ENCODE measurements at regions not wholly inside any gene's neighbourhood (a gene's known extent, or its start where the extent isn't known, plus 50 kb on each side); places are given as distances from the start of the nearest gene placed in this dataset.

DNA sequence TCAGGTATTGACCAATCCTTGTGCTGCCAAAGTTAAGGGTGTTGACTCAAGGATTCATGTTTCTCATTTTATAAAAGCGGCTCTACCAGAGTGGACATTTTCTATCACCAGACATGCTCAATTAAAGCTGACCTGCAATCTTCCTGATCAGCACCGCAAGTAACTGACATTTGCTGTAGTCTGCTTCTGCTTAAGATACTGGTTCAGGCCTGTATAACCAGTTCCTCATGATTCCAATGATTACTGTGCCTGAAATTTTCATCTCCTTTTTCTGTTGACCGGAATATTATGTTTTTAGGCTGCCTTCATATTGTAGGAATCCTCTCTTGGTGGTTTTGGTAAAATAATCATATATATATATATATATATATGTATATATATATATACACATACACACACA, 160.2 kb upstream of the SPIN4 start:
- H3K27ac Mint-ChIP-seq = no peak overlapping the region
- no peak overlapping the region for H3K4me3 Mint-ChIP-seq
- H3K27me3 Mint-ChIP-seq = no peaks in the 10 kb centered on the region
- H3K4me1 Mint-ChIP-seq = peaks cover 11% of the 10 kb centered on the region
- no peaks in the 10 kb centered on the region for H3K9me3 Mint-ChIP-seq
- no peaks in the 10 kb centered on the region for H3K36me3 Mint-ChIP-seq (ENCODE audit: low read depth)
- ATAC-seq (replicated peaks) = no peak

DNA sequence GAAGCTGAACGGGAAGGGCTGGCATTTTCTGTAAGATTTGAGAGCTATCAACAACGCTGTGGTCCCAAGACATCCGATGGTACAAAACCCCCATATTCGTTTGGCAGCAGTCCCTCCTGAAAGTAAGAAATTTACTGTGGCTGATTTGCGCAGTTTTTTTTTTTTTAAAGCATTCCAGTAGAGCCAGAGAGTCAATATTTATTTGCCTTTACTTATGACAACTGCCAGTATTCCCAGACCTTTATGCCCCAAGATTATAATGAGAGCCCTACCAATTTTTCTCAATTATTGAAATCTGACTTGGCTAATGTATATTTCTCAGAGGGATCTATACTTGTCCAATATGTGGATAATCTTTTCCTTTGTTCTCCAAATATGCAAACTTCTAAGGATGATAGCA, 157.5 kb upstream of the SPIN4 start:
- Mint-ChIP-seq H3K9me3 (no peaks in the 10 kb centered on the region), H3K4me1 (peaks cover 16% of the 10 kb centered on the region), H3K27ac (no peak overlapping the region), H3K27me3 (no peaks in the 10 kb centered on the region), H3K36me3 (ENCODE audit: low read depth) (no peaks in the 10 kb centered on the region), H3K4me3 (no peak overlapping the region)
- ATAC-seq (replicated peaks) = no peak

- H3K27ac Mint-ChIP-seq = no peak overlapping the region
- no peaks in the 10 kb centered on the region for H3K9me3 Mint-ChIP-seq
- no peak overlapping the region for H3K4me3 Mint-ChIP-seq
- peaks cover 16% of the 10 kb centered on the region for H3K4me1 Mint-ChIP-seq
- no peaks in the 10 kb centered on the region for H3K36me3 Mint-ChIP-seq (ENCODE audit: low read depth)
- no peak for ATAC-seq (replicated peaks)
- no peaks in the 10 kb centered on the region for H3K27me3 Mint-ChIP-seq
These were observed 155.2 kb upstream of the SPIN4 start for GRCh38 chrX:63506320-63506719.

DNA sequence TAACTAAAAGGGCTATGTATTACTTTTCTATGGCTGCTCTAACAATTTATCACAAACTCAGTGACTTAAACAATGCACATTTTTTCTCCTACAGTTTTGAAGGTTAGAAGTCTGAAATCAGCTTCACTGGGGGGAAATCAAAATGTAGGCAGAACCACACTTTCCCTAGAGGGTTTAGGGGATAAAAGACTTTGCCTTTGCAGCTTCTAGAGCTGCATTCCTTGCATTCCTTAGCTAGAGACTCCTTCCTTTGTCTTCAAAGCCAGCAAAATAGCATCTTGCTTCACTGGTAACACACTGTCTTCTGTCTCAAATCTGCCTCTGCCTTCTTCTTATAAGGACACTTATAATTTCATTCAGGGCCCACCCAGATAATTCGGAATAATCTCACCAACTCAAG, 152.4 kb upstream of the SPIN4 start:
- H3K27me3 Mint-ChIP-seq = no peaks in the 10 kb centered on the region
- no peak overlapping the region for H3K4me3 Mint-ChIP-seq
- ATAC-seq (replicated peaks) = no peak
- H3K27ac Mint-ChIP-seq = no peak overlapping the region
- peaks cover 10% of the 10 kb centered on the region for H3K4me1 Mint-ChIP-seq
- no peaks in the 10 kb centered on the region for H3K9me3 Mint-ChIP-seq
- H3K36me3 Mint-ChIP-seq (ENCODE audit: low read depth) = peaks cover 5% of the 10 kb centered on the region

GRCh38 chrX:63488546-63489373, 137.6 kb upstream of the SPIN4 start:
- Mint-ChIP-seq H3K4me3 (no peak overlapping the region), H3K27me3 (no peaks in the 10 kb centered on the region), H3K36me3 (ENCODE audit: low read depth) (peaks cover 34% of the 10 kb centered on the region), H3K27ac (no peak overlapping the region), H3K4me1 (no peaks in the 10 kb centered on the region), H3K9me3 (no peaks in the 10 kb centered on the region)
- ATAC-seq (replicated peaks) = no peak

GRCh38 chrX:63475200-63475599, 124.1 kb upstream of the SPIN4 start:
- Mint-ChIP-seq H3K36me3 (ENCODE audit: low read depth) (peaks cover 41% of the 10 kb centered on the region), H3K4me1 (no peaks in the 10 kb centered on the region), H3K9me3 (no peaks in the 10 kb centered on the region), H3K27ac (no peak overlapping the region), H3K27me3 (no peaks in the 10 kb centered on the region), H3K4me3 (no peak overlapping the region)
- ATAC-seq (replicated peaks) = no peak

DNA sequence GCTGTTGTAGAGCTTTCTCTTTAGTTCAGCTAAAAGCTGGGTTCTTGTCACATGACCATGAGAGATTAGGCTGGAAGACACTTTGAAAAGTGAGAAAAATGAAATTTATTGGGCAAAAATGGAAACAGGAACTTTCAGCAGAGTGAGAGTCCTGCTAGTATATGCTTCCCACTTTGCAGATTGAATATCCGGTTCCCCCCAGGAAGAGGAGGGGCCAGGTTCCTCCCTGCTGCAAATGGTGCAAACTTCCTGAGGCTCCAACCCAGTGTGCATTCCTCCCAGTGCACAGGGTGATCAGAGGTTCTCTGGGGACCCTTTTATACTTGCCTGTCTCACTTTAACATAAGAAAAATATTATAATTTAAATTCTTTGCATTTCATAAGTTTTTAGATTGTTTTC, 119.9 kb upstream of the SPIN4 start:
- Mint-ChIP-seq H3K27me3 (no peaks in the 10 kb centered on the region), H3K4me1 (no peaks in the 10 kb centered on the region), H3K9me3 (no peaks in the 10 kb centered on the region), H3K27ac (no peak overlapping the region), H3K4me3 (no peak overlapping the region), H3K36me3 (ENCODE audit: low read depth) (peaks cover 14% of the 10 kb centered on the region)
- ATAC-seq (replicated peaks) = no peak

- H3K4me3 Mint-ChIP-seq = no peak overlapping the region
- H3K27ac Mint-ChIP-seq = no peak overlapping the region
- H3K27me3 Mint-ChIP-seq = no peaks in the 10 kb centered on the region
- ATAC-seq (replicated peaks) = no peak
- H3K36me3 Mint-ChIP-seq (ENCODE audit: low read depth) = peaks cover 9% of the 10 kb centered on the region
- no peaks in the 10 kb centered on the region for H3K9me3 Mint-ChIP-seq
- no peaks in the 10 kb centered on the region for H3K4me1 Mint-ChIP-seq
These were observed 119.4 kb upstream of the SPIN4 start for GRCh38 chrX:63470506-63470905.

DNA sequence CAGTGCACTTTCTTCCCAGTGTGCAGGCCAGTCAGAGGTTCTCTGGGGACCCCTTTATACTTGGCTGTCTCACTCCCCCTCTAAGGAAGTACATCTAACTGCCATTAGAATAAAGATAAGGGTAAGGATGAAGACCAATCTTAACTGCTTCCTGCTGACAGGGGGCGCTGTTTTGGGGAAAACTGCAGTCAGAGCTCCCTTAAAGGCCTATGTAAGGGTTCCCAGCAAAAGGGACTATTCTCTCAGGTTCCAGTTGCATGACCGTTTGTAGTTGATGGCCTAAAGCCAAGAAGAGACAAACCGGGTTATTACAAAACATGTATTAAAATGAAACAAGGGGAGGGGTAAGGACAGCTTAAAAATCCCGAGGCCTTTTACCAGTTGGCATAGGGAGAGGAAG, 115.6 kb upstream of the SPIN4 start:
- Mint-ChIP-seq H3K4me1 (no peaks in the 10 kb centered on the region), H3K4me3 (no peak overlapping the region), H3K36me3 (ENCODE audit: low read depth) (peaks cover 6% of the 10 kb centered on the region), H3K27ac (no peak overlapping the region), H3K9me3 (no peaks in the 10 kb centered on the region), H3K27me3 (no peaks in the 10 kb centered on the region)
- ATAC-seq (replicated peaks) = no peak

- ATAC-seq (replicated peaks) = no peak
- peaks cover 10% of the 10 kb centered on the region for H3K9me3 Mint-ChIP-seq
- H3K27ac Mint-ChIP-seq = no peak overlapping the region
- H3K36me3 Mint-ChIP-seq (ENCODE audit: low read depth) = peaks cover 11% of the 10 kb centered on the region
- H3K4me1 Mint-ChIP-seq = no peaks in the 10 kb centered on the region
- no peaks in the 10 kb centered on the region for H3K27me3 Mint-ChIP-seq
- H3K4me3 Mint-ChIP-seq = no peak overlapping the region
These were observed 107.8 kb upstream of the SPIN4 start for GRCh38 chrX:63458981-63459380.

DNA sequence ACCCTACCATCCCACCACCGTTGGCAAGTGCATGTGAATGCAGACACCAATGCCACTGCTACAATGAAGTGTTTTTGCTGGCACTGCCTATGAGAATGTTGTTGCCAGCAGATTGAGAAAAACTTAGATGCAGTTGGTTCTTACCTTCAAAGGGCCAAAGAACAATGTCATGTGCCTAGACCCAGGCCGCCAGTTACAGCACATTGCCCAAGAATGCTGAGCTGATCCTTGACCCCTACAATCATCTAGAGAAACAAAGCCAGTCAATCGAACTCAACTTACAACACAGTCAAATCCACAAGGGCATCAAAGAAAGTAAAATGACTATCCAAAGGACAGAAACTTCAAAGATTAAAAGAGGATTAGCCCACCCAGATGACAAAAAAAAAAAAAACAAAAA, 102.4 kb upstream of the SPIN4 start:
- no peak overlapping the region for H3K27ac Mint-ChIP-seq
- ATAC-seq (replicated peaks) = no peak
- H3K4me1 Mint-ChIP-seq = no peaks in the 10 kb centered on the region
- no peaks in the 10 kb centered on the region for H3K27me3 Mint-ChIP-seq
- H3K36me3 Mint-ChIP-seq (ENCODE audit: low read depth) = peaks cover 22% of the 10 kb centered on the region
- H3K4me3 Mint-ChIP-seq = no peak overlapping the region
- peaks cover 14% of the 10 kb centered on the region for H3K9me3 Mint-ChIP-seq

DNA sequence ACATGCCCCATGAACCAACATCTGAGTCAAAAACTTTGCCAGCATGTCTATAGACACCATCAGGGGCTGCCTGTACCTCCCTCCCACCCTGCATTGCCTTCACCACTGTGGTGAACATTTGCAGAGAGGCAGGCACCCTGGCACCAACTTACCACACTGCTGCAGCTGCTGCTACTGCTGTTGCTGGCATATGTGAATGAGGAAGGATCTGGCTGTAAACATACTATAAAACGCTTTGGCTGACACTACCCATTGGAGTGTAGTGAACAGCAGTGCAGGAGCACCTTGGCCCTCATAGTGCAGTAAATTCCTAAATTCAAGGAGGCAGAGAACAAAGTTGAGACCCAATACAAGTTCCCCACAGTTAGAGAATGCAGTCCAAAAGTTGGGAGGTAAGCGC, 90.6 kb upstream of the SPIN4 start:
- ATAC-seq (replicated peaks) = no peak
- Mint-ChIP-seq H3K36me3 (ENCODE audit: low read depth) (peaks cover 18% of the 10 kb centered on the region), H3K9me3 (peaks cover 9% of the 10 kb centered on the region), H3K27ac (no peak overlapping the region), H3K27me3 (no peaks in the 10 kb centered on the region), H3K4me1 (no peaks in the 10 kb centered on the region), H3K4me3 (no peak overlapping the region)

- no peak for ATAC-seq (replicated peaks)
- H3K9me3 Mint-ChIP-seq = peaks cover 9% of the 10 kb centered on the region
- H3K27me3 Mint-ChIP-seq = no peaks in the 10 kb centered on the region
- H3K27ac Mint-ChIP-seq = no peak overlapping the region
- H3K36me3 Mint-ChIP-seq (ENCODE audit: low read depth) = peaks cover 18% of the 10 kb centered on the region
- H3K4me1 Mint-ChIP-seq = no peaks in the 10 kb centered on the region
- no peak overlapping the region for H3K4me3 Mint-ChIP-seq
These were observed 88.4 kb upstream of the SPIN4 start for GRCh38 chrX:63439580-63439979.

- ATAC-seq (replicated peaks) = no peak
- peaks cover 12% of the 10 kb centered on the region for H3K36me3 Mint-ChIP-seq (ENCODE audit: low read depth)
These were observed 85.7 kb upstream of the SPIN4 start for GRCh38 chrX:63436865-63437264.

DNA sequence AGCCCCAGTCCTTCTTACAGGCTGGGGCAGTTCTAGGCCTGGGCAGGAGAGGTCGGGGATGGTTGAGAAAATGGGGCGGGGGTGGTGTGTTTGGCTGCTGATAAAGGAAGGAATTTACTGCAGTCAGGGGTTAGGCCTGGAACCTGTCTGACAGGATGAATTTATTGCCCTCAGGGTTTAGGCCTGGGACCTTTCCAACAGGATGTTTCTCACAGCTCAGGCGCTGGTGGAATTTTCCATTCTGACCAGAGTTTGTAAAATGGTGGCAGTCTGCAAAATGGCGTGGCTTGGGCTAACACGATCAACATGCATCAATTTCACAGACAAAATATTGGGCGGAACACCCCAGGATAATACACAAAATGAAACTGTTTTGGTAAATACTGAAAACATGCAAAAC, 83.5 kb upstream of the SPIN4 start:
- Mint-ChIP-seq H3K27me3 (no peaks in the 10 kb centered on the region), H3K27ac (no peak overlapping the region), H3K36me3 (ENCODE audit: low read depth) (peaks cover 12% of the 10 kb centered on the region), H3K4me1 (no peaks in the 10 kb centered on the region), H3K9me3 (no peaks in the 10 kb centered on the region), H3K4me3 (no peak overlapping the region)
- ATAC-seq (replicated peaks) = no peak

More at GRCh38 chrX:63436865-63437264, 85.7 kb upstream of the SPIN4 start:
- Mint-ChIP-seq H3K27ac (no peak overlapping the region), H3K4me3 (no peak overlapping the region), H3K4me1 (no peaks in the 10 kb centered on the region), H3K9me3 (peaks cover 4% of the 10 kb centered on the region), H3K27me3 (no peaks in the 10 kb centered on the region)

- H3K4me3 Mint-ChIP-seq = no peak overlapping the region
- no peak overlapping the region for H3K27ac Mint-ChIP-seq
- no peaks in the 10 kb centered on the region for H3K4me1 Mint-ChIP-seq
- H3K36me3 Mint-ChIP-seq (ENCODE audit: low read depth) = peaks cover 11% of the 10 kb centered on the region
- no peaks in the 10 kb centered on the region for H3K9me3 Mint-ChIP-seq
- no peaks in the 10 kb centered on the region for H3K27me3 Mint-ChIP-seq
- ATAC-seq (replicated peaks) = no peak
These were observed 83.1 kb upstream of the SPIN4 start for GRCh38 chrX:63434206-63434605.

Measured in activated T-helper 17 cell treated with anti-CD3 and anti-CD28 coated beads, Interleukin-2, amount 50 U/mL, for 72 hours (primary cell).